Stimulated activated CD8-positive, alpha-beta memory T cell treated with anti-CD3 and anti-CD28 coated beads, Interleukin-12 subunit alpha, Interleukin-12 subunit beta, amount 100 ng/mL, for 24 hours (primary cell): ENCODE measurements at regions not wholly inside any gene's neighbourhood (a gene's known extent, or its start where the extent isn't known, plus 50 kb on each side); places are given as distances from the start of the nearest gene placed in this dataset.
"Not testable (repeated sequence)": the region's sequence is repeated elsewhere in the genome, so short reads cannot be mapped to it uniquely, and the experiment has no call there.

Source experiments
- DNase-seq: peaks from one replicate; pipeline ENCODE4 v3.0.0-alpha.2; 2020; ENCODE audit errors: extremely low read depth

- DNase-seq = not testable (repeated sequence)
These were observed 351.7 kb upstream of the FRG2C start for GRCh38 chr3:75312469-75312868.

GRCh38 chr3:75319776-75320175 is 344.4 kb upstream of the FRG2C start:
- DNase-seq = not testable (repeated sequence)

GRCh38 chr3:75320369-75320768 is 343.8 kb upstream of the FRG2C start:
- DNase-seq = no peak

- DNase-seq = no peak
These were observed 343.1 kb upstream of the FRG2C start for GRCh38 chr3:75321060-75321459.

GRCh38 chr3:75323936-75324335 is 340.2 kb upstream of the FRG2C start:
- not testable (repeated sequence) for DNase-seq

- no peak for DNase-seq
These were observed 338.4 kb upstream of the FRG2C start for GRCh38 chr3:75325716-75326115.

GRCh38 chr3:75327453-75327852 is 336.7 kb upstream of the FRG2C start:
- DNase-seq = no peak

- no peak for DNase-seq
These were observed 334.5 kb upstream of the FRG2C start for GRCh38 chr3:75329476-75330097.

GRCh38 chr3:75330446-75330845 is 333.7 kb upstream of the FRG2C start:
- DNase-seq = not testable (repeated sequence)

- DNase-seq = not testable (repeated sequence)
These were observed 332.0 kb upstream of the FRG2C start for GRCh38 chr3:75332090-75332489.

- DNase-seq = no peak
These were observed 331.3 kb upstream of the FRG2C start for GRCh38 chr3:75332794-75333193.

- DNase-seq = no peak
These were observed 329.8 kb upstream of the FRG2C start for GRCh38 chr3:75334299-75334698.

- DNase-seq = no peak
These were observed 326.8 kb upstream of the FRG2C start for GRCh38 chr3:75337226-75337900.

GRCh38 chr3:75338342-75338741 is 325.8 kb upstream of the FRG2C start:
- DNase-seq = no peak

GRCh38 chr3:75341324-75342067 is 322.6 kb upstream of the FRG2C start:
- DNase-seq = no peak

- no peak for DNase-seq
These were observed 321.7 kb upstream of the FRG2C start for GRCh38 chr3:75342425-75342824.

GRCh38 chr3:75350536-75350935 is 313.6 kb upstream of the FRG2C start:
- DNase-seq = not testable (repeated sequence)

- DNase-seq = peak; percentile 9
These were observed 301.9 kb upstream of the FRG2C start for GRCh38 chr3:75362086-75362784.

GRCh38 chr3:75372964-75373363 is 291.2 kb upstream of the FRG2C start:
- not testable (repeated sequence) for DNase-seq

GRCh38 chr3:75379840-75380239 is 284.3 kb upstream of the FRG2C start:
- not testable (repeated sequence) for DNase-seq

- DNase-seq = no peak
These were observed 283.8 kb upstream of the FRG2C start for GRCh38 chr3:75380276-75380771.

GRCh38 chr3:75384016-75384415 is 280.1 kb upstream of the FRG2C start:
- not testable (repeated sequence) for DNase-seq
